ENCODE measurements at regions not wholly inside any gene's neighbourhood (a gene's known extent, or its start where the extent isn't known, plus 50 kb on each side); places are given as distances from the start of the nearest gene placed in this dataset.

GRCh38 chr1:10953505-10954193, 58.8 kb upstream of the TARDBP start:
- no peak for DNase-seq
- intact Hi-C loops (cut with DNase I) = no loop called here

- intact Hi-C loops (cut with DNase I) = no loop called here
- DNase-seq = no peak
These were observed 55.3 kb upstream of the TARDBP start for GRCh38 chr1:10957133-10957532.

GRCh38 chr1:10958614-10959013, 53.8 kb upstream of the TARDBP start:
- DNase-seq = no peak
- intact Hi-C loops (cut with DNase I) = no loop called here

GRCh38 chr1:10960411-10961299, 51.8 kb upstream of the TARDBP start:
- intact Hi-C loops (cut with DNase I) = no loop called here
- peak; percentile 71 to 97 (median 87) for DNase-seq

GRCh38 chr1:10961300-10961833, 51.1 kb upstream of the TARDBP start:
- intact Hi-C loops (cut with DNase I) = no loop called here

GRCh38 chr1:10962483-10962882, 50.0 kb upstream of the TARDBP start:
- DNase-seq = no peak
- intact Hi-C loops (cut with DNase I) = no loop called here

More at GRCh38 chr1:10961300-10961833, 51.1 kb upstream of the TARDBP start:
- DNase-seq = no peak
